Naive thymus-derived CD4-positive, alpha-beta T cell (primary cell): ENCODE measurements at regions not wholly inside any gene's neighbourhood (a gene's known extent, or its start where the extent isn't known, plus 50 kb on each side); places are given as distances from the start of the nearest gene placed in this dataset.

Source experiments
- ATAC-seq: fragments of 150-1000 bp; cut with Tn5 transposase; 2 replicates; pipeline ENCODE4 v1.10.0; 2021; ENCODE audit warnings: mild to moderate bottlenecking, moderate library complexity
- CTCF ChIA-PET: fragments of 350-600 bp; sonication (Branson Sonifier 250); formaldehyde crosslinking; loops from one replicate; lab custom pipeline; 2021; ENCODE audit warnings: antibody characterized with exemption; lab: Charles Lee
- POLR2A ChIA-PET: fragments of 350-600 bp; sonication (Branson Sonifier 250); formaldehyde crosslinking; loops from one replicate; lab custom pipeline; 2021; ENCODE audit warnings: antibody characterized with exemption, inconsistent platforms; lab: Charles Lee
- DNase-seq, 9 donors: peaks; one replicate each; pipeline versions ENCODE4 v3.0.0 to v3.0.0-alpha.2; 2020 to 2022; ENCODE audit warnings: mixed read lengths in 1 of 9
- H3K27ac ChIP-seq: one replicate; pipeline ENCODE4 v1.7.0; 2013; ENCODE audit warnings: mild to moderate bottlenecking, low read depth, low read length, moderate library complexity
- H3K27me3 ChIP-seq, 2 donors: one replicate each; pipeline ENCODE4 v1.7.0; 2013; ENCODE audit warnings: low read length in 2 of 2, mild to moderate bottlenecking in 2 of 2, moderate library complexity in 2 of 2; ENCODE audit not compliant: control insufficient read depth in 2 of 2, insufficient read depth in 2 of 2
- H3K36me3 ChIP-seq, 3 experiments: 1 replicate in 2 of 3; 2 replicates in 1 of 3; pipeline ENCODE4 v1.7.0; 2013; ENCODE audit warnings: low read length in 3 of 3, mild to moderate bottlenecking in 3 of 3, moderate library complexity in 1 of 3; ENCODE audit not compliant: insufficient read depth in 3 of 3, control insufficient read depth in 2 of 3
- H3K4me1 ChIP-seq, 2 donors: one replicate each; pipeline ENCODE4 v1.7.0; 2013; ENCODE audit warnings: low read length in 2 of 2, mild to moderate bottlenecking in 2 of 2, moderate library complexity in 1 of 2; ENCODE audit not compliant: control insufficient read depth in 2 of 2, insufficient read depth in 2 of 2
- H3K4me3 ChIP-seq: 2 replicates; pipeline ENCODE4 v1.7.0; 2013; ENCODE audit warnings: mild to moderate bottlenecking, low read length
- H3K9me3 ChIP-seq, 3 experiments: 1 replicate in 2 of 3; 2 replicates in 1 of 3; pipeline ENCODE4 v1.7.0; 2013; ENCODE audit warnings: low read length in 3 of 3; ENCODE audit not compliant: control insufficient read depth in 2 of 3
- H3K27ac Mint-ChIP-seq, 9 donors: one replicate each; pipeline ENCODE4 v1.8.0; 2020 to 2022; ENCODE audit warnings: mixed read lengths in 9 of 9, mild to moderate bottlenecking in 8 of 9, moderate library complexity in 5 of 9, inconsistent platforms in 2 of 9
- H3K27me3 Mint-ChIP-seq, 5 donors: one replicate each; pipeline ENCODE4 v1.8.0; 2021 to 2022; ENCODE audit warnings: mixed read lengths in 5 of 5, mild to moderate bottlenecking in 1 of 5
- H3K36me3 Mint-ChIP-seq, 5 donors: one replicate each; pipeline ENCODE4 v1.8.0; 2020 to 2022; ENCODE audit warnings: mixed read lengths in 5 of 5, mild to moderate bottlenecking in 3 of 5, inconsistent platforms in 1 of 5
- H3K4me1 Mint-ChIP-seq, 7 donors: one replicate each; pipeline ENCODE4 v1.8.0; 2020 to 2022; ENCODE audit warnings: mixed read lengths in 7 of 7, mild to moderate bottlenecking in 3 of 7, inconsistent platforms in 1 of 7
- H3K4me3 Mint-ChIP-seq, 10 donors: one replicate each; pipeline ENCODE4 v1.8.0; 2020 to 2022; ENCODE audit warnings: mild to moderate bottlenecking in 10 of 10, mixed read lengths in 10 of 10, moderate library complexity in 6 of 10, inconsistent platforms in 2 of 10
- H3K9me3 Mint-ChIP-seq, 11 donors: one replicate each; pipeline ENCODE4 v1.8.0; 2020 to 2022; ENCODE audit warnings: mixed read lengths in 11 of 11, mild to moderate bottlenecking in 4 of 11, inconsistent platforms in 1 of 11, moderate library complexity in 1 of 11
- intact Hi-C, 2 donors: fragments of 100-400 bp; cut with micrococcal nuclease; formaldehyde crosslinking; loops; one replicate each; pipeline ENCODE4 v1.15.1; 2023

GRCh38 chr2:105183555-105184323, 57.8 kb upstream of the GPR45 start:
- Mint-ChIP-seq H3K9me3 (no peaks in the 10 kb centered on the region), H3K27ac (peak overlapping the region in 1 of 9 donors; percentile 35), H3K4me3 (no peak overlapping the region), H3K36me3 (no peaks in the 10 kb centered on the region), H3K27me3 (peaks cover 0 to 29% (median 7%) of the 10 kb centered on the region in 5 donors), H3K4me1 (peaks cover 0 to 2% (median 0%) of the 10 kb centered on the region in 7 donors)
- Histone ChIP-seq H3K4me1 (no peaks in the 10 kb centered on the region), H3K4me3 (no peak overlapping the region), H3K36me3 (no peaks in the 10 kb centered on the region), H3K27ac (no peak overlapping the region), H3K27me3 (no peaks in the 10 kb centered on the region), H3K9me3 (no peaks in the 10 kb centered on the region)
- intact Hi-C loops, result no loop called here
- CTCF ChIA-PET, result no interaction called here
- POLR2A ChIA-PET, result no interaction called here
- DNase-seq (no peak), ATAC-seq (no peak)

- Histone ChIP-seq H3K27ac (no peak overlapping the region), H3K4me3 (no peak overlapping the region), H3K9me3 (no peaks in the 10 kb centered on the region), H3K36me3 (no peaks in the 10 kb centered on the region), H3K4me1 (no peaks in the 10 kb centered on the region), H3K27me3 (no peaks in the 10 kb centered on the region)
- Mint-ChIP-seq H3K9me3 (peaks cover 0 to 5% (median 0%) of the 10 kb centered on the region in 11 donors), H3K27ac (no peak overlapping the region), H3K36me3 (no peaks in the 10 kb centered on the region), H3K4me1 (peaks cover 0 to 2% (median 0%) of the 10 kb centered on the region in 7 donors), H3K4me3 (no peak overlapping the region), H3K27me3 (peaks cover 0 to 29% (median 7%) of the 10 kb centered on the region in 5 donors)
- ChIA-PET CTCF (no interaction called here), POLR2A (no interaction called here)
- intact Hi-C loops, result no loop called here
- ATAC-seq (no peak), DNase-seq (no peak)
These were observed 57.1 kb upstream of the GPR45 start for GRCh38 chr2:105184420-105184819.

- no peaks in the 10 kb centered on the region for H3K27me3 ChIP-seq
- Mint-ChIP-seq H3K27me3 (peaks cover 4 to 40% (median 31%) of the 10 kb centered on the region in 5 donors), H3K4me1 (peaks cover 0 to 2% (median 0%) of the 10 kb centered on the region in 7 donors), H3K4me3 (no peak overlapping the region), H3K36me3 (peaks cover 0 to 4% (median 0%) of the 10 kb centered on the region in 5 donors), H3K9me3 (peaks cover 0 to 17% (median 7%) of the 10 kb centered on the region in 11 donors), H3K27ac (no peak overlapping the region)
- ChIA-PET CTCF (no interaction called here), POLR2A (no interaction called here)
- H3K36me3 ChIP-seq, result no peaks in the 10 kb centered on the region
- H3K4me3 ChIP-seq, result no peak overlapping the region
- intact Hi-C loops, result no loop called here
- no peaks in the 10 kb centered on the region for H3K4me1 ChIP-seq
- no peaks in the 10 kb centered on the region for H3K9me3 ChIP-seq
- no peak overlapping the region for H3K27ac ChIP-seq
- no peak for DNase-seq
- no peak for ATAC-seq
These were observed 54.5 kb upstream of the GPR45 start for GRCh38 chr2:105186967-105187498.

GRCh38 chr2:105187531-105187930, 54.0 kb upstream of the GPR45 start:
- ChIA-PET POLR2A (no interaction called here), CTCF (no interaction called here)
- Histone ChIP-seq H3K36me3 (no peaks in the 10 kb centered on the region), H3K4me3 (no peak overlapping the region), H3K27me3 (no peaks in the 10 kb centered on the region), H3K4me1 (no peaks in the 10 kb centered on the region), H3K9me3 (no peaks in the 10 kb centered on the region), H3K27ac (no peak overlapping the region)
- ATAC-seq (no peak), DNase-seq (no peak)
- intact Hi-C loops, result no loop called here
- H3K27me3 Mint-ChIP-seq, result peaks cover 5 to 40% (median 30%) of the 10 kb centered on the region in 5 donors
- H3K36me3 Mint-ChIP-seq, result peaks cover 0 to 4% (median 0%) of the 10 kb centered on the region in 5 donors
- H3K4me1 Mint-ChIP-seq, result peaks cover 0 to 2% (median 0%) of the 10 kb centered on the region in 7 donors
- no peak overlapping the region for H3K4me3 Mint-ChIP-seq
- H3K9me3 Mint-ChIP-seq, result peaks cover 0 to 17% (median 7%) of the 10 kb centered on the region in 11 donors
- no peak overlapping the region for H3K27ac Mint-ChIP-seq

GRCh38 chr2:105188343-105188742, 53.2 kb upstream of the GPR45 start:
- H3K27ac Mint-ChIP-seq, result no peak overlapping the region

More at GRCh38 chr2:105188343-105188742, 53.2 kb upstream of the GPR45 start:
- intact Hi-C loops, result no loop called here
- Histone ChIP-seq H3K4me1 (no peaks in the 10 kb centered on the region), H3K36me3 (no peaks in the 10 kb centered on the region), H3K27ac (no peak overlapping the region), H3K9me3 (no peaks in the 10 kb centered on the region), H3K27me3 (no peaks in the 10 kb centered on the region), H3K4me3 (no peak overlapping the region)
- DNase-seq, result no peak
- CTCF ChIA-PET, result no interaction called here
- POLR2A ChIA-PET, result no interaction called here
- Mint-ChIP-seq H3K4me3 (no peak overlapping the region), H3K9me3 (peaks cover 0 to 19% (median 7%) of the 10 kb centered on the region in 11 donors), H3K27me3 (peaks cover 5 to 38% (median 33%) of the 10 kb centered on the region in 5 donors), H3K4me1 (no peaks in the 10 kb centered on the region), H3K36me3 (peaks cover 0 to 4% (median 0%) of the 10 kb centered on the region in 5 donors)
- ATAC-seq, result no peak
